Erythroblast (primary cell): ENCODE measurements at regions not wholly inside any gene's neighbourhood (a gene's known extent, or its start where the extent isn't known, plus 50 kb on each side); places are given as distances from the start of the nearest gene placed in this dataset.

Source experiments
- GATA1 ChIP-seq: IDR thresholded peaks from 2 replicates; pipeline ENCODE4 v1.6.1; 2011; ENCODE audit warnings: low read depth, mild to moderate bottlenecking, control low read depth, low read length, moderate library complexity
- POLR2A ChIP-seq: IDR thresholded peaks from 2 replicates; pipeline ENCODE4 v1.6.1; 2011; ENCODE audit warnings: mild to moderate bottlenecking, low read length

- TF ChIP-seq POLR2A, result no peak
- no peak for TF ChIP-seq GATA1
These were observed 2449.5 kb downstream of the TP53TG3F start for GRCh38 chr16:35908942-35909341.
